Myocyte (in vitro differentiated cells): ENCODE measurements at regions not wholly inside any gene's neighbourhood (a gene's known extent, or its start where the extent isn't known, plus 50 kb on each side); places are given as distances from the start of the nearest gene placed in this dataset.
A peak's percentile ranks its signal among the peaks of the same experiment; 100 is the strongest.
"Not testable (repeated sequence)": the region's sequence is repeated elsewhere in the genome, so short reads cannot be mapped to it uniquely, and the experiment has no call there.

Source experiments
- DNase-seq: peaks from one replicate; pipeline ENCODE4 v3.0.0-alpha.2; 2012; ENCODE audit warnings: low read depth

GRCh38 chr9:97773091-97773490 is 76.0 kb upstream of the XPA start:
- DNase-seq = no peak

GRCh38 chr9:97773723-97774122 is 76.6 kb upstream of the XPA start:
- peak; percentile 70 for DNase-seq

GRCh38 chr9:97774673-97775072 is 77.5 kb upstream of the XPA start:
- peak; percentile 6 for DNase-seq

- DNase-seq = not testable (repeated sequence)
Measured at GRCh38 chr9:97778740-97779139, 74.3 kb upstream of the FOXE1 start.

- DNase-seq = no peak
Measured at GRCh38 chr9:97779608-97780007, 73.4 kb upstream of the FOXE1 start.

- no peak for DNase-seq
Measured at GRCh38 chr9:97781902-97782301, 71.1 kb upstream of the FOXE1 start.

- peak; percentile 26 for DNase-seq
Measured at GRCh38 chr9:97786341-97786740, 66.7 kb upstream of the FOXE1 start.

- no peak for DNase-seq
Measured at GRCh38 chr9:97787551-97787950, 65.5 kb upstream of the FOXE1 start.

- no peak for DNase-seq
Measured at GRCh38 chr9:97788763-97789663, 64.0 kb upstream of the FOXE1 start.

GRCh38 chr9:97790542-97790941 is 62.5 kb upstream of the FOXE1 start:
- DNase-seq = no peak

- no peak for DNase-seq
Measured at GRCh38 chr9:97791542-97791941, 61.5 kb upstream of the FOXE1 start.

GRCh38 chr9:97793067-97793466 is 60.0 kb upstream of the FOXE1 start:
- DNase-seq = no peak

- DNase-seq = no peak
Measured at GRCh38 chr9:97794666-97795065, 58.4 kb upstream of the FOXE1 start.

GRCh38 chr9:97796176-97796575 is 56.9 kb upstream of the FOXE1 start:
- not testable (repeated sequence) for DNase-seq

- no peak for DNase-seq
Measured at GRCh38 chr9:97801180-97801579, 51.8 kb upstream of the FOXE1 start.

- DNase-seq = no peak
Measured at GRCh38 chr9:97802276-97802675, 50.8 kb upstream of the FOXE1 start.

GRCh38 chr9:97803167-97804058 is 49.6 kb upstream of the FOXE1 start:
- peak; percentile 36 for DNase-seq
